ENCODE measurements at regions not wholly inside any gene's neighbourhood (a gene's known extent, or its start where the extent isn't known, plus 50 kb on each side); places are given as distances from the start of the nearest gene placed in this dataset.

DNA sequence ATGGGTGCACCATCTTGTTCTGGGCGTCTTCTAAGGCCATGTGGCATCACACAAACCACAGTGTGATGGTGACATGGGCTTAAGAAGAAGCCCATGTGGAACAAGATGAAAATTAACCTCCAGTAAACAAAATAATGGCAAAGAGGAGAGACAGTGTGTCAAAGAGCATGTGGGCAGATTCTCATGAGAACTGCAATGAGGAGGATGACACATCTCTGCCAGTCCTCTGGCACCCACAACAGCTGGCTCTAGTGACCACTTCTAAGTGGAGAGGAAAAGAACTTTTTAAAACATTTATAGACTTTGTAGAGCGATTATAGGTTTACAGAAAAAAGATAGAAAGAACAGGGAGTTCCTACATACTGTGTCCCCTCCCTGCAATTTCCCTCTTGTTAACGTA, 401.4 kb downstream of the ATP23 start:
- Histone ChIP-seq H3K4me3 (no peak overlapping the region), H3K9me3 (no peaks in the 10 kb centered on the region), H3K27me3 (no peaks in the 10 kb centered on the region), H3K4me1 (peaks cover 0 to 4% (median 0%) of the 10 kb centered on the region in 4 donors), H3K36me3 (no peaks in the 10 kb centered on the region), H3K27ac (no peak overlapping the region)
- no peak for DNase-seq
- intact Hi-C loops (cut with DNase I; ENCODE audit: low total_unique reads), result loop anchor here (10.0 kb wide), 2 partner anchors 742 to 812 kb away; no protein-coding TSS in a partner anchor
- TF ChIP-seq, protein P1, sequence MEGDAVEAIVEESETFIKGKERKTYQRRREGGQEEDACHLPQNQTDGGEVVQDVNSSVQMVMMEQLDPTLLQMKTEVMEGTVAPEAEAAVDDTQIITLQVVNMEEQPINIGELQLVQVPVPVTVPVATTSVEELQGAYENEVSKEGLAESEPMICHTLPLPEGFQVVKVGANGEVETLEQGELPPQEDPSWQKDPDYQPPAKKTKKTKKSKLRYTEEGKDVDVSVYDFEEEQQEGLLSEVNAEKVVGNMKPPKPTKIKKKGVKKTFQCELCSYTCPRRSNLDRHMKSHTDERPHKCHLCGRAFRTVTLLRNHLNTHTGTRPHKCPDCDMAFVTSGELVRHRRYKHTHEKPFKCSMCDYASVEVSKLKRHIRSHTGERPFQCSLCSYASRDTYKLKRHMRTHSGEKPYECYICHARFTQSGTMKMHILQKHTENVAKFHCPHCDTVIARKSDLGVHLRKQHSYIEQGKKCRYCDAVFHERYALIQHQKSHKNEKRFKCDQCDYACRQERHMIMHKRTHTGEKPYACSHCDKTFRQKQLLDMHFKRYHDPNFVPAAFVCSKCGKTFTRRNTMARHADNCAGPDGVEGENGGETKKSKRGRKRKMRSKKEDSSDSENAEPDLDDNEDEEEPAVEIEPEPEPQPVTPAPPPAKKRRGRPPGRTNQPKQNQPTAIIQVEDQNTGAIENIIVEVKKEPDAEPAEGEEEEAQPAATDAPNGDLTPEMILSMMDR (IDR thresholded peaks at IDR 0.05), result no peak

DNA sequence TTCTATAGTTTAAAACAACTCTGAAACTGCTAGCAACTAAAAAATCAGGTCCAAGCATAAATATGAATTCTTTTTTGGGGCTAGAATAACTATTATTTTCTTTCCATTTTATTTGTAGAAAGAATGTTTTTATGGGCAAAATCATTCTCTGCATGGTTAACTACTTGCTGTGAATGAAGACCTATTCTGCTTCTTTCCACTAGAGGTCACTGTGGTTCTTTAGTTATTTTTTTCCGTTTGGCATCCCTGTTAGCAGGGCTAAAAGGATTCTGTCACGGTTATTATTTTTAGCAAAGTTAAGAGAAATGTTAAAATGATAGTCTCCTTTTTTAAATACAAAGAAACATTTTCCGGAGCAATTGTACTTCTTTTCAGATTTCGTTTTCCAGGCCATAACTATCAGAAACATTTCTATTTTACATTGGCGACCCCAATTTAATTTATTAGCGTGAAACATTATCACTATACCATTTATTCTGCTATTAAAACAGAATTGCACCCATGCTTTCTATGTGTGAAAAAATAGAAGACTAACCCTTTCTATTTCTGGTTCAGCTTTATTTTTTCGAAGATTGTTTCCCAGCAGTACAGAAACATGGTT, 404.8 kb downstream of the ATP23 start:
- intact Hi-C loops (cut with DNase I; ENCODE audit: low total_unique reads), result loop anchor here (10.0 kb wide), 2 partner anchors 739 to 809 kb away; no protein-coding TSS in a partner anchor
- TF ChIP-seq, protein P1 (IDR thresholded peaks at IDR 0.05), result peak; percentile 85 to 87
- H3K4me1 ChIP-seq, result peaks cover 0 to 4% (median 0%) of the 10 kb centered on the region in 4 donors
- H3K9me3 ChIP-seq, result peaks cover 0 to 13% (median 0%) of the 10 kb centered on the region in 3 donors
- no peaks in the 10 kb centered on the region for H3K36me3 ChIP-seq
- no peak overlapping the region for H3K27ac ChIP-seq
- H3K27me3 ChIP-seq, result no peaks in the 10 kb centered on the region
- no peak for DNase-seq
- H3K4me3 ChIP-seq, result no peak overlapping the region

DNA sequence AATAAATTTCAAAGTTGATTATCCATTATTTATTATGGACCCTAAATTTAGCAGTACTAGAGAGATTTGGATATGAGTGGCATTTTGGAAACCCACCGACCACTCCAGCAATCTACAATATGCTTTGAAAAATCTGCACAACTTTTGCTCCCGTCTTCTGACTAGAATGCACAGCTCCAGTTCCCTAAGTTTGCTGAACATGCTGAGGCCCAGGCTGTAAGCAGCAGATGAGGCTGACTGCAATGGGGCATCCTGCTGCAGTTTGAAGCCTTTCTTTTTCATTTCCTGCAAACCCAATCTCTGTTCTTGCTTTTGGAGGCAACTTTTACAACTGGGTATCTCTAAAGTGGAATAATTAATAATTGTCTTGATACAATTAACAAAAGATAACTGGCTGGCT, 405.8 kb downstream of the ATP23 start:
- H3K4me1 ChIP-seq, result peaks cover 0 to 4% (median 0%) of the 10 kb centered on the region in 4 donors
- TF ChIP-seq, protein P1 (IDR thresholded peaks at IDR 0.05), result no peak
- peaks cover 0 to 13% (median 0%) of the 10 kb centered on the region in 3 donors for H3K9me3 ChIP-seq
- intact Hi-C loops (cut with DNase I; ENCODE audit: low total_unique reads), result loop anchor here (10.0 kb wide), 2 partner anchors 738 to 808 kb away; no protein-coding TSS in a partner anchor
- no peak for DNase-seq
- no peaks in the 10 kb centered on the region for H3K36me3 ChIP-seq
- no peaks in the 10 kb centered on the region for H3K27me3 ChIP-seq
- H3K4me3 ChIP-seq, result no peak overlapping the region
- H3K27ac ChIP-seq, result no peak overlapping the region

DNA sequence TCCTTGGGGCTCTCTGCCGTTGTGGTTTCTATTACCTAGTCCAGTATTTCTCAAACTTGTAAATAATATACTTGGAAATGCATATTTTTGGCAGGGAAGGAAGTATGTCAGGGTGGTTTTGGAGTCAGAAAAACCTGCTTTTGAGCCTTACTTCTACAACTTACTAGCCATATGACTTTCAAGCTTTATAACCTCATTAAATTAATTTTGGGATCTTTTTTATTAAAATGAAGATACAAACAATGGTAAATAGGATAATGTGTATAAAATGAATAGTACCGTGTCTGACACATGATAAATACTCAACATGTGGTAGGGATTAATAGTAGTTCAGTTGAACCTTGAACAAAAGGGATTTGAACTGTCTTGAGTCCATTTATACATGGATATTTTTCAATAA, 406.3 kb downstream of the ATP23 start:
- H3K4me1 ChIP-seq, result peaks cover 0 to 4% (median 0%) of the 10 kb centered on the region in 4 donors
- intact Hi-C loops (cut with DNase I; ENCODE audit: low total_unique reads), result loop anchor here (10.0 kb wide), 2 partner anchors 737 to 807 kb away; no protein-coding TSS in a partner anchor
- peaks cover 0 to 13% (median 0%) of the 10 kb centered on the region in 3 donors for H3K9me3 ChIP-seq
- no peak for DNase-seq
- H3K27ac ChIP-seq, result no peak overlapping the region
- TF ChIP-seq, protein P1 (IDR thresholded peaks at IDR 0.05), result no peak
- H3K4me3 ChIP-seq, result no peak overlapping the region
- no peaks in the 10 kb centered on the region for H3K27me3 ChIP-seq
- H3K36me3 ChIP-seq, result no peaks in the 10 kb centered on the region

DNA sequence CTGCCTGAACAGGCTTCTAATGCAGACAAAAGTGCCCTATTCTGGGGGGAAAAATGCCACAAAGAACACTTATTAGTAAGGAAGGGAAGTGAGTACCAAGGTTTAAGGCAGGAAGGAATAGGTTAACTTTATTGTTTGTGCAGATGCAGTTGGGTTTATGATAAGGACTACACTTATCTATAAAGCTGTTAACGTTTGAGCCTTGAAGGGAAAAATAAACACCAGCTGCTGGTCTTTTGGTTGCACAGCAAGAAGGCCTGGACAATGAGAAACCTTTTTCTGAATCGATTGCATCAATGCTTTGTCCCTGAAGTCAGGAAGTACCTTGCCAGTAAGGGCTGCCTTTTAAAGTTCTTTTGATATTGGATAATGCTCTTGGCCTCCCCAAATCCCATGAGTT, 407.8 kb downstream of the ATP23 start:
- Histone ChIP-seq H3K27ac (no peak overlapping the region), H3K36me3 (no peaks in the 10 kb centered on the region), H3K9me3 (peaks cover 0 to 13% (median 0%) of the 10 kb centered on the region in 3 donors), H3K4me3 (no peak overlapping the region), H3K4me1 (peaks cover 0 to 4% (median 0%) of the 10 kb centered on the region in 4 donors), H3K27me3 (no peaks in the 10 kb centered on the region)
- no peak for DNase-seq
- TF ChIP-seq, protein P1 (IDR thresholded peaks at IDR 0.05), result no peak
- intact Hi-C loops (cut with DNase I; ENCODE audit: low total_unique reads), result loop anchor here (10.0 kb wide), 2 partner anchors 736 to 806 kb away; no protein-coding TSS in a partner anchor
